DMS53 treated with DMSO at 0.1 percent for 48 hours (cell line): ENCODE measurements at regions not wholly inside any gene's neighbourhood (a gene's known extent, or its start where the extent isn't known, plus 50 kb on each side); places are given as distances from the start of the nearest gene placed in this dataset.

ENCODE experiments used
- DNase-seq: peaks from one replicate; lab custom pipeline; 2025; ENCODE audit not compliant: unreplicated experiment; lab: John Stamatoyannopoulos, UW

DNA sequence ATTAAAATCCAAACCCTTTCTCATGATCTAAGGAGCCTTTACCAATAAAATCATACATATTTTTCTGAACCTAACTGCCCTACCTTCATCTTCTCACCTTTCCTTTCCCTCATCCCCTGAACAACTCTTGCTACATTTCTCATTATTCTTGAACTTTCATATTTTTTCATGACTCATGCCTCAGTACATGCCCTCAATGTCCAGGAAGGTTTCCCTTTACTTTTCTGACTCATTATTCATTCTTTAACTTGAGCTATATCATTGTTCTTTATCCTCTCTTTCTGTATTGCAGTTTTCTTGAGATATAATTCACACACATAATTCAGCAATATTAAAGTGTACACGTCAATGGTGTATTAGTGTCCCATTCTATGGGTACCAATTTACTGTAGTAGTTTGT lies 231.0 kb downstream of the ALG10B start:
- no peak for DNase-seq

DNA sequence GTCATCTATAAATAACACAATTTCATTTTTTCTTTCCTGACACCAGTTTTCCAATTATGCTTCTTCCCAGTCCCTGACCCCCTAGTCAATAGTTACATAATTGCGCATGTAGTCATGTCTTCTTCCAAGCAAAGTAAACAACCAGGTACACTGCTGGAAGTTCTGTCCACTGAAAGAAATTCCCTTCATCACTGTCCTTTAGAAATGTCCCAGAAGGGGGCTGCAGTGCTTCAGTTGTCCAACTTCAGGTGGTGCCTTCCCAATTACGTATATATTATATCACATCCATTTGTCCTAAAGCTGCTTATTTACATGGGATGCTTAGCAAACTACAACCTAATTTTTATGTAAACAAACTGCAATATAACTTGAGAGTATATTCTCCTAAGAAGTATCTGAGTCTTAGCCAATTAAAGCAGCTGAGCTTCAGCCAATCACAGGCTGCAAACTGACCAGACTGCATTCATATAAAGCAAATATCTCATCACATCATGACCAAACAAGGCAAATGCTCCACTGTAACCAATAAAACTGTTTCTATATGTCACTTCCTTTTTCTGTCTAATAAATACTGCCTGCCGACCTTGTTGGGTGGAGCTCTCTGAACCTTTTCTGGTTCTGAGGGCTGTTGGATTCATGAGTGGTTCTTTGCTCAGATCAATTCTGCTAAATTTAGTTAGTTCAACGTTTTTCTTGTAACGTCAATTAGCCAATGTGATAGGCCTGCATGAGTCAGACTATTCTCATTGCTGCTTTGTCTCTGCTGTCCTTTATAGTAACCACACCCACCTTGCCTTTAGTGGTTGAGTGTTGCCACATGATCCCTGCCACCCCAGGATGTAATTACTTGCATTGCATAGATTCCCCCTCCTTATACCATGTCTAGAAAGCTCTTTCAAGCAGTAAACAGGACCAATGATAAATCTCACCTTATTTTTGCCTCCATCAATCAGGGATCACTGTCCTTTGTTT lies 239.3 kb downstream of the ALG10B start:
- DNase-seq: no peak

DNA sequence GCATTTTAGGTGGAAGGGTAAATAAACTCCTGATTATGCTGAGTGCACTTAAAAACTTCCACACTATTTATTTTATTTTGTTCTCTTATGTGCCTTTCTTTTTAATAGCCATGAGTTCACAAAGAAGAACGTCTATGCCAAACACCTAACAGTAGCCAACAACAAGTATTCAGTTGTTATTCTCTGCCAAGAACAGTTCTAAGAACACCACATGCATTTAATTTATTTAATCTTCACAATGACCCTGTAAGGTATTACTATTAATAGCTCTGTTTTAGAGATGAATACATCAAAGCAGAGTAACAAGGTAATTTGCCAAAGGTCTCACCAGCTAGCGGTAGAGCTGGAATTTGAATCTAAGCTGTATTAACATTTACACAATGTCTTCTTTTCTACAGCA lies 240.1 kb downstream of the ALG10B start:
- no peak for DNase-seq

DNA sequence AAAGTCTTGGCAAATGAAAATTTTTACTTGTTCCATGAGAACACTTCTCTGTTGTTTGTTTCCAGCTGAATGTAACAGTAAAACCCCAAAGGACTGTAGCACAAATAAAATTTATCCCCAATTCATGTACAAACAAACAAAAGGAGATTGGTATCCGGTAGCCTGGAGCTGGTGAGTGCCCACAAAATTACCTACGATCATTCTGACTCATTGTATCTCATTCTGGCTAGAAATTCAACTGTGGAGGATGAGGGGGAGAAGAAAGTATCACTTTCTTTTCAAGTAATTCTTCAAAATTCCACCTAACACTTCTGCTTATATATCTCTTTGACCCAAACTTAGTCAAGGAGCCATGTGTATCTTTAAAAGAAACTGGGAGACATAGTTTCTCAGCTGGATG lies 268.5 kb downstream of the ALG10B start:
- DNase-seq: no peak

DNA sequence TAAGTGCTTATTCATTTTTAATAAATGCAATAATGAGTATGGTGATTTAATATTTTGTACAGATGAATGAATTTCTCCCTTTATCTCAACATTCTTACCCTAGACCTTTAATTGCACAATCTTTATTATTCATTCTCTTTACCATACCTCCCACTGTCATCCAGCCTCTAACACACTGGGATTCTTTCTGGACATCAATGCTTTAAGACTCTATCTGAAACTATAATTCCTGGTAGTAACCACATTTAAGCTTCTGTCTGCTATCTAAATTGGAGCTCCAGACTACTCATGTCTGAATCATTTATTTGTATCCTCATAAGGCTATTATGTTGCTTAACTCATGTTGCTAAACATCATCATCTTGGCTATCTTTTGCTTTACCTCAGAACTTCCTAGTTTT lies 270.2 kb downstream of the ALG10B start:
- no peak for DNase-seq

DNA sequence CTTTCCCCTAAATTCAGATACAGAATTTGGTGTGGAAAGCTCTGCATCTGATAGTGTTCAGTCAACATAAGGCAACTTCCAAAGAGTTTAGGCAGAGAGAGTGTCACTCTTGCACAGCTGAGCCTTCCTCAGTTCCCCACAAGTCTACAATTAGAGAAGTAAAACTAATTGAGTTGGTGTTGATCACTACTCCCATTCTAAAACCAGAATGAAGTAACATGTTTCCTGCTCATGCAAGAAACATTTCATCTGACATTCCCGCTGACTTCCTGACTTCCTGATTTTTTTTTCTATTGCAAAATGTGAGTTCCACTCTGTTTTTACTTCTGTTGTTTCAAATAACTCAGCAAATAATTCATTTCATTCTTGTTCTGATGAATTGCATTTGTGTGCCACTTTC lies 271.0 kb downstream of the ALG10B start:
- no peak for DNase-seq

DNA sequence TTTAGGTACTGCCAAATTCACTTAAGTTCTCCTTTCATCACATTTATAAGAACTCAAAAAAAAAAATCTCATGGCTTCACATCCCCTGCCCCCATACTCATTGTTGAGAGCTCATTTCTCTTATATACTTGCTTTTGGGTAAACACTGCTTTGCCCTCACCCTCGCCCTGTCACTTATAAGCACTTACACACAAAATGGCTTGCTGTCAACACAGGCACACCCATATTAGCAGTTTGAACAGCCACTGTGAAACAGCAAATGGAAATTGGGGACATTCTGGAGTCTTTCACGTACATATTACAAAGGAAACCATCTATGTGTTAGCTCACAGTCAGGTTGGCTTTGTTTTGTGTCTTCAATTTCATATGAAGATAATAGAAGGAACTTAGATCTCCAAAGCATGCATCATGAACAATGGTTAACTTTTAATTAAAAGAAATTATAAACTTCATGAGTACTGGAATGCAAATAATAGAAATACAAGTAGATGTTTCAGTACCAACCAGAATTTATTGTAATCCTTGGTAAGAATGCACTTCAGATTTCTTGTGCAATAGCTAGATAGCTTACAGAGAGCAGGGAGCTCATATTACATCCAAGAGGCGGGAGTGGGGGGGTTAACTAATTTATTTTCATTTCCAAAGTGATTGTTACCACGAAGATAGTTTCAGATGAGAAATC lies 272.2 kb downstream of the ALG10B start:
- no peak for DNase-seq

DNA sequence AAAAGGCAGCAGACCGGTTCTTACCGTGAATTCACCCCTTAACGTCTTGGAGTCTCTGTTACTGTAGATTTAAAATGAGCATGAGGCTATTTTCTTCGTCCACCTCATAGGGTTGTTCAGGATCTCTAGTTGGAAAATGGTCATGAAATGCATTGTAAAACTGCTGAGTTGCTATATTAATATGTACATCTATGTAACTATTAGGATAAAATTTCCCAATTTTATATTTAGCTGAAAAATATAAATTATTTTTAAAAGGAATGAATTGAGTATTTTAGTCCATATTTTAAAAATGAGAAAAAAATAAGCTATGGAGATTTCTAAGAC lies 272.7 kb downstream of the ALG10B start:
- DNase-seq: no peak

DNA sequence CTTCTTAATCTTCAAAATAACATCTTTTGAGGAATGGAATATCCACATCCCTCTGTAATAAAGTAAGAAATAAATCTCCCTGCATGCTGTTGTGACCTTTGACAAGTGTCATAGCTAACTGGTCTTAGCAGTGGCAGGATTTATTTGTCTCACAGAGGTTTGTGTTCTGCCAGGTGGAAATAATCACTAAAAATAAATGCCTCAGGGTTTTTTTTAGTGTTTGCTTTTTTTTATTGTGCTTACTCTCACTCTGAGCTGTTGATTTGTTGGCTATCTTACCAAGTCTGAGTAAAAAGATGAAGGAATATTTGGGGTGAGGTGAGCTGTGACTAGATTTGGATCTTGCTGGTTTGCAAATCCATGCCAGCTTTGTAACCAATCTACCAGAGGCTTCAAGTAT lies 285.4 kb downstream of the ALG10B start:
- no peak for DNase-seq
